RCC 7860 (cell line): ENCODE measurements at regions not wholly inside any gene's neighbourhood (a gene's known extent, or its start where the extent isn't known, plus 50 kb on each side); places are given as distances from the start of the nearest gene placed in this dataset.
"Not testable (repeated sequence)": the region's sequence is repeated elsewhere in the genome, so short reads cannot be mapped to it uniquely, and the experiment has no call there.

ENCODE experiments used
- DNase-seq: peaks from one replicate; pipeline ENCODE4 v3.0.0-alpha.2; 2015; ENCODE audit warnings: low spot score
- FAIRE-seq: peaks from 2 replicates; lab custom pipeline; 2012; peaks lifted over from hg19 to GRCh38; lab: Jason Lieb, UNC

DNA sequence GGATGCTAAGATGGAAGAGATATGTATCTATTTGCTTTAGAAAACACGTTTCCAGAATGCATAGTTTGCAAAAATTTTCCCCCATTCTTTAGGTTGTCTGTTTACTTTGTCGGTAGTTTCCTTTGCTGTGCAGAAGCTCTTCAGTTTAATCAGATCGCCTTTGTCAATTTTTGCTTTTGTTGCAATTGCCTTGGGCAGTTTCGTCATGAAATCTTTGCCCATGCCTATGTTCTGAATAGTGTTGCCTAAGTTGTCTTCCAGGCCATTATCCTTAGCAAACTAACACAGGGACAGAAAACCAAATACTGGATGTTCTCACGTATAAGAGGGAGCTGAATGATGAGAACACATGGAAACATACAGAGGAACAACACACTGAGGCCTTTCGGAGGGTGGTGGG lies 454.2 kb upstream of the SLC35B3 start:
- FAIRE-seq (no peak), DNase-seq (no peak)

DNA sequence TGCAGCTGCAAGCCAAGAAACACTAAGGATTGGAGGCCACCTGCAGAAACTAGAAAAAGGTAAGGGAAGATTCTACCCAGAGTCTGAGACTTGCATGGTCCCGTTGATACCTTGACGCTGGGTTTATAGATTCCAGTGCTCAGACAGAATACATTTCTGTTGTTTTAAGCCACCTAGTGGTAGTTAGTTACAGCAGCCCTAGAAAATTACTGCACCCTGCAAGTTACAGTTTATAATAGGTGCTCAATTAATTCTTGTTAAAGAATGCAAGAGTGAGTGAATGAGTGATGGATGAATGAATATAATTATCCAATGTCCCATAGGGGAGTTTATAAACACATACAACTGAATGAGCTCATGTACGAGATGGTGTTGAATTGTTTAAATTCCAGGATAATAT lies 453.1 kb upstream of the SLC35B3 start:
- FAIRE-seq (no peak), DNase-seq (no peak)

DNA sequence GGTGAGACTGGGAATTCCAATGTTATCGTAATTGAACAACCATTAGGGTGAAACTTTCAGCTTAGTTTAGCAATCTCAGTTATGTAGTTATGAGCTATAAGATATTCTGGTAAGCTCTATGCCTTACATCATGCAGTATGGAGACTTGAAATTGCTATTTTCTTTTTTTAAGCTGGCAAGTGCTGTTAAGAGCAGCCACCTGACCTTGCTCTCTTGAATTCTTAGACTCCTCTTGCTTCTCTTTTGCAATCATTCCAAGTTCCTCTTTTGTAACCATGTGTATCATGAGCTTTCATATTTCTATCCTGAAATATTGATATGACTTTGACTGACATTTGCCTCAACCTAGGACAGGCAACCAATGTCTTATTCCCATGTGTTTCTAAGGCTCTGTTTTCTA lies 446.3 kb upstream of the SLC35B3 start:
- DNase-seq = no peak
- no peak for FAIRE-seq

GRCh38 chr6:8879334-8879733 lies 444.0 kb upstream of the SLC35B3 start:
- DNase-seq (no peak), FAIRE-seq (no peak)

GRCh38 chr6:8875986-8876385 lies 440.6 kb upstream of the SLC35B3 start:
- no peak for DNase-seq
- FAIRE-seq = no peak

- FAIRE-seq (no peak), DNase-seq (no peak)
Measured at GRCh38 chr6:8872589-8872988, 437.2 kb upstream of the SLC35B3 start.

- no peak for DNase-seq
- no peak for FAIRE-seq
Measured at GRCh38 chr6:8865451-8865850, 430.1 kb upstream of the SLC35B3 start.

- no peak for FAIRE-seq
- no peak for DNase-seq
Measured at GRCh38 chr6:8860671-8861070, 425.3 kb upstream of the SLC35B3 start.

DNA sequence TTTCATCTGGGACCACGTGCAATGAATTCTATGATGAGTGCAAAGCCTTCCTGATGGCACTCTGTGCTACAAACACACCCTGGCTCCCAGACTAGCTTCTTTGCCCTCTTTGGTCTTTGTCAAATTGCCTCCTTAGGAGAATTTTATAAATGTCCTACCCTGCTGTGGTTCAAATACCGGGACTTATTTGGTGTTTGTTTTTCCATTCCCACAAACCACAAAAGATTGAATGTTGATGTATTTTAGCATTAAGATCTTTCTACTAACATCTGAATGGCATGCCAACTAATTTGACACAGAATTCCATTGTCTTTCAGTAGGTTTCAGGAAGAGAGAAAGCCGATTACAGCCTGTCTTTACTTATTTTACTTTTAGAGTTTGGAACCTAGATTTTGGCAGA lies 424.2 kb upstream of the SLC35B3 start:
- FAIRE-seq (no peak), DNase-seq (no peak)

DNA sequence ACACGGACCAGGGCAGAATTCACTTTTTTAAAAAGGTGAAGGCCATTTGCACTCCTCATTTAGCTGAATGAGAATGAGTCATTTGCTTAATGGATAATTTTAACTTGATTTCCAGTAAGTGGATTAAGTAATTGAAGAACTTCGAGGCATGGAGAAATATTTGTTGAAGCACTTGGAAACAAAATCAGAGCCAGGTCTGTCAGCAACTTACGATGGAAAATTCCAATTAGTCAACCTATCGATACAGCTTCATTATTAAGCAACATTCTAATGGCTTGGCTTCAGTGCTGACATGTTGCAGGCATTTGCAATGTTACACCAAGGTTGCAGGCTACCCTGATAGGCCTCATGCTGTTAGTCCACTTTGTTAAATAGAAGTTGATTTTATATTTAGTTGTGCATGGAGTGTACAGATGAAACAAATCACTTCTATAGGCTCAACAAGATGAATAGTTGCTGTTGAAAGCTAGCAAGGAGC lies 423.5 kb upstream of the SLC35B3 start:
- DNase-seq = no peak
- no peak for FAIRE-seq

DNA sequence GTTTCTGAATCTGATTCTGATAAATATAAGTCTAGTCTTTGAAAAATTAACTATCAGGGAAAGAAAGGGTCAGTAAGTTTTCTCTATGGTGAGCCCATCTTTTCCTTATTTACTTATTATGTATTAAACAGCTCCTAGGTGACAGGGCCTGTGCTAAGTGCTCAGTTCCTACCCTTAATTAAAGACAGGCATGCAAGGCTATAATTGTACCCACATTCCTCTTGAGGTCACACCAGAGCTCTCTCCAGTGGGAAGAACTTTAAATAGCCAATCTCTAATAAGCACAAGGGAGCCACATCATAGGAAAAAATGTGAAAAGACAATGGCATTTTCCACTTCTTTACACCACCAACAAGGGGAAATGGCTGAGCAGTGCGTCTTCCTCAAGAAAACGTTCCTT lies 421.8 kb upstream of the SLC35B3 start:
- FAIRE-seq (no peak), DNase-seq (no peak)

DNA sequence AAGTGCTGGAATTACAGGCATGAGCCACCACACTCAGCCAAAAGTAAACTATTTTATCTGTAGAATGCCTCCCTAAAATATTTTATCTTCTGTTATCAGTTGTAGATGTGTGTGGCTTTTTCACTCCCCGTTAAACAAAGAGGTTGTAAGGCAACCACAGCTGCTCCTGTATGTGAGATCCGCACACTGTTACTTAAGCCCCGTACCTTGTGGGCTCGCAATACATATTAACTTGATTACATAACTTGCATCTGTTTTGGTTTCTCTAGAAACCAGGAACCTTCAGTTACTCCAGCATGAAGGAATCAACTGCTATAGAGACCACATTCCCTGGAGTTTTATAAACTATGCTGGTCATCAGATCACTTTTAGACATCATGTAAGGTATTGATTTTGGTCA lies 420.1 kb upstream of the SLC35B3 start:
- FAIRE-seq = no peak

DNA sequence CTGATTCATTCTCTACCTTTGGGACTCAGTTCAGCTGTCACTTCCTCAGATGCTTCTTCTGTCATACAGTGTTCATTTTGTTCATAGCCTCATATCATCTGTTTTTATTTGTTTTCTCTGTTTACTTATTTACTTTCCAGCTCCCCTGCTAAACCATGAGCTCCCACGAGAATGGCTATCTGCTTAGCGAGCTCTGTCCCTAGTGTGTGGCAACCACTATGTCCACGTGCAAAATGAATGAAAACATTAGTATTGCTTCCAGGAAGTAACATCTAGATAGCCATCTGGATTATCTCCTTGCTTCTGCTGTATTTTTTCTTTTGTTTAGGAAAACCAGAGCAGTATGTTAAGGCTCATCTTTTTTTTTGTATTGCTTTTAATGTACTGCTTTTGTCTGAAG lies 417.0 kb upstream of the SLC35B3 start:
- DNase-seq (no peak), FAIRE-seq (no peak)

More for the DNA sequence above, 420.1 kb upstream of the SLC35B3 start:
- DNase-seq = no peak

DNA sequence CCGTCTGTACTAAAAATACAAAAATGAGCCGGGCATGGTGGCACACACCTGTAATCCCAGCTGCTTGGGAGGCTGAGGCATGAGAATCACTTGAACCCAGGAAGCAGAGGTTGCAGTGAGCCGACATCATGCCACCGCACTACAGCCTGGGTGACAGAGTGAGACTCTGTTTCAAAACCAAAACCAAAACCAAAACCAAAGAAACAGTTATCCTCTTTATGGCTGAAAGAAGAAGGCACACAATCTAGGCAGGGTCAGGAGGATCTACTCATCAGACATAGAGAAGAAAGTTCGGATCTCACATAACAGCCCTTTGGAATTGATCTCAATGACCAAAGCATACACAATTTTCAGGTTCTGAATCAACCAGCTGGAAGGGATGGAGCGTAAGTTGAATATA lies 411.3 kb upstream of the SLC35B3 start:
- FAIRE-seq, DNase-seq: not testable (repeated sequence)

GRCh38 chr6:8845690-8846089 lies 410.3 kb upstream of the SLC35B3 start:
- FAIRE-seq (no peak), DNase-seq (no peak)

DNA sequence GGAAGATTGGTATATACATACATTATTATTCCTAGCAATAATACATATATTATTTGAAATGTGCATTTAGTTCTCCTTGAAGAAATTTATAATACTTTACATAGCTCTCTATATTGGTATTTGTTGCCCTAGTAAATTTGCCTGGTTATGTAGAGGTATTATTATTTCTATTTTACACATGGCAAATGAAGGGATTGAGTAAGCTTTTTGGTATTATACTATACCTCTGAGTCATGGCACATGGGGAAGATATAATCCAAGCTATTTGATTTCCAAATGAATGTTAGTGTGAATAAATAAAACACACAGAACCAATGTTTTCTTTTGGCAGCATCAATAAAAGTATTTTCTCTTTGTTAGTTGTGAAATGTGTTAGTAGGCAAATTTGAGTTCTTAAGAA lies 409.6 kb upstream of the SLC35B3 start:
- DNase-seq = no peak
- FAIRE-seq = no peak

DNA sequence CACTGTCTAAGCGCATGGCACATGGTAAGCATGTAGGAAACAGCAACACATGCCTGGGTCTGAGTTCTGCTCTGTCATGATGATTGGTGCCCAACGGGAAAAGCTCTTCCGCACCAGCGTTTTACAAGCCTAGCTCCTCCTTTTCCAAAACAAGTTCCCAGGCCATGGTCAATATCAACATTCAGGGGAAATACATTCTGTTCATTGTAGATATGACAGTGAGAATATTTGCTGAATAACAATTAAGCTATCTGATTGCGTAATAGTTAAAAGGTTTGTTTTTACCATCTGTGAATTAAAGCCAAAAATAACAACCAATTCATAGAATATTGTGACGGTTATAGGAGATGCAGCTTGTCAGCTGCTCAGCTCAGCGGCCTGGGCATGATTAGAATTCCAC lies 404.3 kb upstream of the SLC35B3 start:
- no peak for DNase-seq
- FAIRE-seq = no peak

DNA sequence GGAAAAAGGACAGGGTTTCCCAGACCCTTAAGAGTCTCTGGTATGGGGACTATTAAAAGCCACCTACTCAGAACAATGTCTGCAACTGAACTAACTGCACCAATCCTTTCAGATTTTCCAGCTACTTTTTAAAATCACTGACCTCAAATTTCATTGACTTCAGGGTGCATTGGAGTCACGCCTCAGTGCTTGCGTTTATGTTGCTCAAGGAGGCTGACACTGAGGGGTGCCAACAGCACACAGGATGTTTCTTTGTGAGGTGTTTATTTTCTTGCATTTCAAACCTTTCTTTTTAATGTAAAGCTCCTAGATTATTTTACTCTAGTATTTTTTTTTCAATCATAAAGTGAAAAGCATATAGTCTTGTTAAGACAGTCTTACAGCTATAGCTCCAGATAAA lies 402.0 kb upstream of the SLC35B3 start:
- FAIRE-seq (no peak), DNase-seq (no peak)

DNA sequence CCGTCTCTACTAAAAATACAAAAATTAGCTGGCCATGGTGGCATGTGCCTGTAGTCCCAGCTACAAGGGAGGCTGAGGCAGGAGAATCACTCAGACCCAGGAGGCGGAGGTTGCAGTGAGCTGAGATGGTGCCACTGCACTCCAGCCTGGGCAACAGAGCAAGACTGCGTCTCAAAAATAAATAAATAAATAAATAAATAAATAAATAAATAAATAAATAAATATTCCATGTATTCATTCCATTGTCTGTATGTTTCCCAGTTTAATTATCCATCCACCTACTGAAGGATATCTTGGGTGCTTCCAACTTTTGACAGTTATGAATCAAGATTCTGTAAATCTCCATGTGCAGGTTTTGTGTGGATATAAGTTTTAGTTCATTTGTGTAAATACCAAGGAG lies 397.4 kb upstream of the SLC35B3 start:
- not testable (repeated sequence) for FAIRE-seq

DNA sequence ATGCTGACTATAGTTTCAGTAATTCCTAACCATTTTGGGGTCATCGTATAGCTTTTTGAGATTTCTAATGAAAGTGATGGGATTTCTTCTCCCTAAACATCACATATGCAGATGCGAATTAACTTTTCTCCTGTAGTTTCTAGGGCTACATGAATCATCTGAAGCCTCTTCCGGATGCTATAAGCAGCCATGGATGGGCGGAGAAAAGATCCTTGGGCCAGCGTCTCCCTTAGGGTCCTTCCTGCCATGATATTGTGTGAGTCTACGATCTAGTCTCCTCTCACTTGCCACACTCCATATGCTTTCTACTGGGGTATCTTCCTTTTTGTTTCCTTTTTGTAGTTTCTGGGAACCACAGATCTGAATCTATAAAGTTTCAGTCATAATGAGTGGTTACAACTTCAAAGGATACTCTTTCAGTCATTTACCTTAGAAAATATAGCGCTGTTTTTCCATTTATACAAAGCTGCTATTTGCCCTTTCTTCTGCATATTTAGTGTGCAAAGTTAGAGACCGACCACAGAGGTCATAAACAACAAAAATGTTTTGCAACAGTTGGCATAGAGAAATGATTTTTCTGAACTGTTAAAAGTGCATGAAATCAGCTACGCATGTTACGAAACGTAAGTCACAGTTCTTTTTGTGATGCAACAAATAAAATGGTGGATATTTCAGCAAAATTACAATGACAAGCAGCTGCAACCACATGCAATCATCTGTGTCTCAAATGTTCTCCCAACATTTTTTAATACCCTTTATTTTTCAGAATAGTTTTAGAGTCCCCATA lies 396.2 kb upstream of the SLC35B3 start:
- FAIRE-seq (no peak), DNase-seq (no peak)

More for the DNA sequence above, 397.4 kb upstream of the SLC35B3 start:
- DNase-seq = not testable (repeated sequence)

GRCh38 chr6:8830794-8831193 lies 395.4 kb upstream of the SLC35B3 start:
- DNase-seq (no peak), FAIRE-seq (no peak)

GRCh38 chr6:8829796-8830195 lies 394.5 kb upstream of the SLC35B3 start:
- FAIRE-seq (no peak), DNase-seq (no peak)

GRCh38 chr6:8829296-8829695 lies 394.0 kb upstream of the SLC35B3 start:
- FAIRE-seq = no peak
- DNase-seq = no peak
